Small intestine (tissue), 7 donors: ENCODE measurements at regions not wholly inside any gene's neighbourhood (a gene's known extent, or its start where the extent isn't known, plus 50 kb on each side); places are given as distances from the start of the nearest gene placed in this dataset.

Source experiments
- DNase-seq, 2 donors: peaks; one replicate each; pipeline versions ENCODE4 v3.0.0 to v3.0.0-alpha.2; 2013
- FAIRE-seq: peaks from 2 replicates; lab custom pipeline; 2012; peaks lifted over from hg19 to GRCh38; lab: Jason Lieb, UNC
- H3K27ac ChIP-seq, 3 donors: one replicate each; pipeline ENCODE4 v1.5.1; 2013; ENCODE audit warnings: low read length in 2 of 3, mild to moderate bottlenecking in 2 of 3, control low read depth in 1 of 3, inconsistent platforms in 1 of 3, low read depth in 1 of 3, moderate library complexity in 1 of 3
- H3K27me3 ChIP-seq, 3 donors: one replicate each; pipeline ENCODE4 v1.6.1; 2013; ENCODE audit warnings: low read length in 3 of 3, inconsistent platforms in 1 of 3; ENCODE audit not compliant: control insufficient read depth in 3 of 3, insufficient read depth in 3 of 3
- H3K36me3 ChIP-seq, 3 donors: one replicate each; pipeline ENCODE4 v1.6.1; 2013; ENCODE audit warnings: low read length in 3 of 3, inconsistent platforms in 1 of 3, low read depth in 1 of 3, mild to moderate bottlenecking in 1 of 3, moderate library complexity in 1 of 3; ENCODE audit not compliant: control insufficient read depth in 3 of 3, insufficient read depth in 2 of 3
- H3K4me1 ChIP-seq, 3 donors: one replicate each; pipeline ENCODE4 v1.6.1; 2013; ENCODE audit warnings: low read length in 2 of 3, inconsistent platforms in 1 of 3, low read depth in 1 of 3, mild to moderate bottlenecking in 1 of 3, moderate library complexity in 1 of 3; ENCODE audit not compliant: control insufficient read depth in 3 of 3, insufficient read depth in 2 of 3
- H3K4me3 ChIP-seq, 3 donors: one replicate each; pipeline ENCODE4 v1.5.1; 2013; ENCODE audit warnings: low read length in 3 of 3, control low read depth in 1 of 3, inconsistent platforms in 1 of 3, low read depth in 1 of 3, mild to moderate bottlenecking in 1 of 3, moderate library complexity in 1 of 3
- H3K9me3 ChIP-seq, 2 donors: one replicate each; pipeline ENCODE4 v1.6.1; 2013; ENCODE audit warnings: low read depth in 1 of 2, low read length in 1 of 2; ENCODE audit not compliant: control insufficient read depth in 2 of 2, insufficient read depth in 1 of 2
- WGBS, 3 donors: extraction: QIAGEN DNeasy Blood & Tissue Kit; methylation state at CpG; one replicate each; pipeline ENCODE4 v1.1.7; 2013; 5-methylcytosine and 5-hydroxymethylcytosine counted together
- donor health status: healthy with polysubstance abuse.
- donor health status: control.
- donor health status: control.
- donor health status: Bipolar disorder and iron deficiency.
- donor health status: healthy.

GRCh38 chr18:69157906-69158305 is 242.8 kb upstream of the DOK6 start:
- no peaks in the 10 kb centered on the region for H3K27me3 ChIP-seq
- no peak overlapping the region for H3K4me3 ChIP-seq
- no peaks in the 10 kb centered on the region for H3K36me3 ChIP-seq
- DNase-seq = no peak
- no peak overlapping the region for H3K27ac ChIP-seq
- 91 to 93% (median 92%) methylated on average over 10 of the region's 10 CpGs for WGBS, 3 donors
- no peaks in the 10 kb centered on the region for H3K4me1 ChIP-seq
- H3K9me3 ChIP-seq = no peaks in the 10 kb centered on the region
- no peak for FAIRE-seq

DNA sequence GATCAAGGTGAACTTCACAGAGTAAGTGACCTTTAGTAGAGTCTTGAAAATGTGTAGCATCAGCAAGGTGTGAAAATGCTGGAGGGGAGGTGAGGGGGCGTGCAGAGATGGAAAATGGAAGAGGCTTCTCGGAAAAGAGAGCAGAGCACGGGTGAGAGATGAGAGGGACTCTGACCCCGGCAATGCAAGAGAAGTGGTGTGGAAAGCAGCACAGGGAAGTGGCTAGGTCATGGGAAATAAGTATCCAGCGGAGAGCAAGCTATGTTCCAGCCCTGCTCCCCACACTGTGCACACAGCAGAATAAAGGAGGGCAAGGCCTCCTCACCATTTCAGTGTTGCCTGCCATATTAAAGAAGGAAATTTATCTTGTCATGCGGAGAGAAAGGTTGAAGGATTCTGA is 241.7 kb upstream of the DOK6 start:
- Histone ChIP-seq H3K27ac (no peak overlapping the region), H3K9me3 (no peaks in the 10 kb centered on the region), H3K4me1 (no peaks in the 10 kb centered on the region), H3K27me3 (no peaks in the 10 kb centered on the region), H3K4me3 (no peak overlapping the region), H3K36me3 (no peaks in the 10 kb centered on the region)
- 59 to 74% (median 66%) methylated on average over 6 of the region's 6 CpGs for WGBS, 3 donors
- no peak for DNase-seq
- no peak for FAIRE-seq

GRCh38 chr18:69161383-69162028 is 239.2 kb upstream of the DOK6 start:
- Histone ChIP-seq H3K27ac (no peak overlapping the region), H3K9me3 (no peaks in the 10 kb centered on the region), H3K36me3 (no peaks in the 10 kb centered on the region), H3K4me1 (no peaks in the 10 kb centered on the region), H3K4me3 (no peak overlapping the region), H3K27me3 (no peaks in the 10 kb centered on the region)
- no peak for DNase-seq
- 46 to 54% (median 48%) methylated on average over 9 of the region's 9 CpGs for WGBS, 3 donors
- FAIRE-seq = no peak

- Histone ChIP-seq H3K4me1 (no peaks in the 10 kb centered on the region), H3K27me3 (no peaks in the 10 kb centered on the region), H3K9me3 (no peaks in the 10 kb centered on the region), H3K27ac (no peak overlapping the region), H3K4me3 (no peak overlapping the region), H3K36me3 (no peaks in the 10 kb centered on the region)
- DNase-seq (no peak), FAIRE-seq (no peak)
Observed at GRCh38 chr18:69162649-69163048, 238.0 kb upstream of the DOK6 start.

GRCh38 chr18:69172046-69172445 is 228.6 kb upstream of the DOK6 start:
- WGBS, 3 donors = 73 to 84% (median 81%) methylated on average over 2 of the region's 2 CpGs
- H3K4me1 ChIP-seq = no peaks in the 10 kb centered on the region
- no peak overlapping the region for H3K4me3 ChIP-seq
- no peak overlapping the region for H3K27ac ChIP-seq
- H3K27me3 ChIP-seq = no peaks in the 10 kb centered on the region
- no peaks in the 10 kb centered on the region for H3K9me3 ChIP-seq
- DNase-seq (no peak), FAIRE-seq (no peak)
- H3K36me3 ChIP-seq = no peaks in the 10 kb centered on the region

DNA sequence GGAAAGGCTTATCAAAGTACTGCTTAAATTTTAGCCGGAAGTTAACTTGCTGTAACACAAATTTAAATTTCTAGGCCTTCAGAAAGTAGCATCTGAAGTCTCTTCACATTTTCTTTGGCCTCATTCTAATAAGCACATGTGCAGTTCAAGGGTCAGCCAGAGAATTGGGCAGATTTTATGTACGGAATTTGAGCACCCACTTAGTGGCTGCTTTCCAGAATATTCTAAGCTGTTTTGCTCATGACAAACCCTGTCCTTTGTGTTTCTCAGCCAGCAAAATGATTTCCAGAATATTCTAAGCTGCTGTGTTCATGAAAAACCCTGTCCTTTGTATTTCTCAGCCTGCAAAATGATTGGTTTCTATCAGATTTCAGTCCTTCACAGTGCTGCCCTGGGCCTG is 225.0 kb upstream of the DOK6 start:
- no peaks in the 10 kb centered on the region for H3K4me1 ChIP-seq
- no peaks in the 10 kb centered on the region for H3K36me3 ChIP-seq
- FAIRE-seq (no peak), DNase-seq (no peak)
- WGBS, 3 donors = 65 to 80% (median 75%) methylated on average over 2 of the region's 2 CpGs
- no peak overlapping the region for H3K27ac ChIP-seq
- H3K27me3 ChIP-seq = no peaks in the 10 kb centered on the region
- no peaks in the 10 kb centered on the region for H3K9me3 ChIP-seq
- H3K4me3 ChIP-seq = no peak overlapping the region

- H3K36me3 ChIP-seq = no peaks in the 10 kb centered on the region
- FAIRE-seq = no peak
- no peak overlapping the region for H3K27ac ChIP-seq
- no peaks in the 10 kb centered on the region for H3K27me3 ChIP-seq
- whole genome bisulfite sequencing, 3 donors = 81 to 90% (median 83%) methylated on average over 3 of the region's 3 CpGs
- no peaks in the 10 kb centered on the region for H3K9me3 ChIP-seq
- H3K4me3 ChIP-seq = no peak overlapping the region
- no peaks in the 10 kb centered on the region for H3K4me1 ChIP-seq
- no peak for DNase-seq
Observed at GRCh38 chr18:69176741-69177140, 223.9 kb upstream of the DOK6 start.

GRCh38 chr18:69177702-69178101 is 223.0 kb upstream of the DOK6 start:
- Histone ChIP-seq H3K36me3 (no peaks in the 10 kb centered on the region), H3K4me1 (no peaks in the 10 kb centered on the region), H3K9me3 (no peaks in the 10 kb centered on the region), H3K4me3 (no peak overlapping the region), H3K27ac (no peak overlapping the region), H3K27me3 (no peaks in the 10 kb centered on the region)
- FAIRE-seq (no peak), DNase-seq (no peak)
- WGBS, 3 donors = 69 to 78% (median 74%) methylated on average over 1 of the region's 1 CpG

DNA sequence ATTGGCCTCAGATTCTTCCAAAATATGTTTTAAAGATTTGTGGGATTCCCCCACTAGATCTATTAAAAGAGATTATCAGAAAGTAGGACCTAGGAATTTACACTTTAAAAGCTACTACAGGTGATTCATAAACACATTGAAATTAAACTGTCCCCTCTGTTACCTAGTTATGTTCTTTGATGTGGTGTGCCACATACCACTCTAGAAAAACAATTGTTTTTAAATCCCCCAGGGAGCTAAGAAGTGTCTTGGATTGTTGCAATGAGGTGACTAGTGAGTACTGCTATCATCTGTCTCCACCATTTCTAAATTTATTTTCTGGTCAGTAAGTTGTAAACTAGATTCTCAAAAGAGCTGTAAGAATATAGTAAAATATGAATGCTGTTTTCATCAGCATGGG is 214.5 kb upstream of the DOK6 start:
- Histone ChIP-seq H3K4me1 (no peaks in the 10 kb centered on the region), H3K36me3 (no peaks in the 10 kb centered on the region)
- no peak for FAIRE-seq

More for the DNA sequence above, 214.5 kb upstream of the DOK6 start:
- no peaks in the 10 kb centered on the region for H3K27me3 ChIP-seq
- no peak overlapping the region for H3K4me3 ChIP-seq
- DNase-seq = no peak
- H3K27ac ChIP-seq = no peak overlapping the region
- H3K9me3 ChIP-seq = no peaks in the 10 kb centered on the region
